ENCODE measurements at regions not wholly inside any gene's neighbourhood (a gene's known extent, or its start where the extent isn't known, plus 50 kb on each side); places are given as distances from the start of the nearest gene placed in this dataset.

GRCh38 chr11:27239305-27239942 lies 123.6 kb downstream of the CCDC34 start:
- Histone ChIP-seq H3K36me3 (ENCODE audit: control insufficient read depth, insufficient read depth, low read length) (no peaks in the 10 kb centered on the region), H3K9ac (no peak overlapping the region), H3K4me3 (ENCODE audit: low read depth, low read length) (no peak overlapping the region), H3K4me2 (ENCODE audit: low read length) (no peak overlapping the region), H3K79me2 (no peaks in the 10 kb centered on the region), H3K27me3 (ENCODE audit: control insufficient read depth, insufficient read depth, low read length) (no peaks in the 10 kb centered on the region), H3K27ac (no peak overlapping the region), H3K4me1 (no peaks in the 10 kb centered on the region), H3K9me3 (ENCODE audit: control insufficient read depth, low read length) (no peaks in the 10 kb centered on the region), H2AFZ (no peak overlapping the region)
- TF ChIP-seq CTCF (IDR thresholded peaks at IDR 0.05) = no peak

- H2AFZ ChIP-seq = no peak overlapping the region
- no peaks in the 10 kb centered on the region for H3K9me3 ChIP-seq (ENCODE audit: control insufficient read depth, low read length)
- H3K4me2 ChIP-seq (ENCODE audit: low read length) = no peak overlapping the region
- no peak for TF ChIP-seq CTCF (IDR thresholded peaks at IDR 0.05)
- no peak overlapping the region for H3K4me3 ChIP-seq (ENCODE audit: low read depth, low read length)
- H3K4me1 ChIP-seq = no peaks in the 10 kb centered on the region
- no peaks in the 10 kb centered on the region for H3K27me3 ChIP-seq (ENCODE audit: control insufficient read depth, insufficient read depth, low read length)
- H3K27ac ChIP-seq = no peak overlapping the region
- H3K9ac ChIP-seq = no peak overlapping the region
- no peaks in the 10 kb centered on the region for H3K79me2 ChIP-seq
- H3K36me3 ChIP-seq (ENCODE audit: control insufficient read depth, insufficient read depth, low read length) = no peaks in the 10 kb centered on the region
These were observed 124.2 kb downstream of the CCDC34 start for GRCh38 chr11:27238811-27239210.

- no peaks in the 10 kb centered on the region for H3K36me3 ChIP-seq (ENCODE audit: control insufficient read depth, insufficient read depth, low read length)
- H3K27me3 ChIP-seq (ENCODE audit: control insufficient read depth, insufficient read depth, low read length) = no peaks in the 10 kb centered on the region
- H3K9me3 ChIP-seq (ENCODE audit: control insufficient read depth, low read length) = no peaks in the 10 kb centered on the region
- H3K4me2 ChIP-seq (ENCODE audit: low read length) = no peak overlapping the region
- H3K27ac ChIP-seq = no peak overlapping the region
- no peaks in the 10 kb centered on the region for H3K79me2 ChIP-seq
- no peak overlapping the region for H3K4me3 ChIP-seq (ENCODE audit: low read depth, low read length)
- no peaks in the 10 kb centered on the region for H3K4me1 ChIP-seq
- TF ChIP-seq CTCF (IDR thresholded peaks at IDR 0.05) = no peak
- no peak overlapping the region for H2AFZ ChIP-seq
- no peak overlapping the region for H3K9ac ChIP-seq
These were observed 125.4 kb downstream of the CCDC34 start for GRCh38 chr11:27237643-27238042.

- H3K27ac ChIP-seq = no peak overlapping the region
These were observed 128.1 kb downstream of the CCDC34 start for GRCh38 chr11:27234961-27235360.

More at GRCh38 chr11:27234961-27235360, 128.1 kb downstream of the CCDC34 start:
- no peak overlapping the region for H3K4me3 ChIP-seq (ENCODE audit: low read depth, low read length)
- TF ChIP-seq CTCF (IDR thresholded peaks at IDR 0.05) = no peak
- H3K4me2 ChIP-seq (ENCODE audit: low read length) = no peak overlapping the region
- H3K36me3 ChIP-seq (ENCODE audit: control insufficient read depth, insufficient read depth, low read length) = no peaks in the 10 kb centered on the region
- no peak overlapping the region for H3K9ac ChIP-seq
- no peaks in the 10 kb centered on the region for H3K4me1 ChIP-seq
- H3K9me3 ChIP-seq (ENCODE audit: control insufficient read depth, low read length) = no peaks in the 10 kb centered on the region
- H3K27me3 ChIP-seq (ENCODE audit: control insufficient read depth, insufficient read depth, low read length) = no peaks in the 10 kb centered on the region
- H2AFZ ChIP-seq = no peak overlapping the region
- no peaks in the 10 kb centered on the region for H3K79me2 ChIP-seq

Measured in parathyroid adenoma (tissue), 2 donors.